ENCODE measurements at regions not wholly inside any gene's neighbourhood (a gene's known extent, or its start where the extent isn't known, plus 50 kb on each side); places are given as distances from the start of the nearest gene placed in this dataset.
"Not testable (repeated sequence)": the region's sequence is repeated elsewhere in the genome, so short reads cannot be mapped to it uniquely, and the experiment has no call there.

DNA sequence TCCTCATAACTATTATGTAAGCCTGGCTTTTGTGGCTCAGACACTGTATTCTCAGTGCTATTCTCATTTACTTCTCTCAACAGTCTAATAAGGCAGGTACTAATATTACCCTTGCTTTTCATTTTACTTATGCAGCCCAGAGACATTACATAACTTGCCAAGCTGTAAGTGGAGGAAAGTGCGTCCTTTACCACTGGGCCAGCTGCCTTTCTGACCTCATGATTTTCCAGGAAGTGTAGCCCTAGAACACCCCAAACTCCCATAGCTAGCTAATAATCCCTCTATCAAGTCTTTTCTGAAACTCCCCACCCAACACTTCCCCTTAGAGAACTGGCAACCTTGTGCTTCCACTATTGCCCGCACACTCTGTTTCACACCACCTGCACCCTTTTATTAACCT, 192.9 kb upstream of the HMHB1 start:
- no peak for FAIRE-seq

DNA sequence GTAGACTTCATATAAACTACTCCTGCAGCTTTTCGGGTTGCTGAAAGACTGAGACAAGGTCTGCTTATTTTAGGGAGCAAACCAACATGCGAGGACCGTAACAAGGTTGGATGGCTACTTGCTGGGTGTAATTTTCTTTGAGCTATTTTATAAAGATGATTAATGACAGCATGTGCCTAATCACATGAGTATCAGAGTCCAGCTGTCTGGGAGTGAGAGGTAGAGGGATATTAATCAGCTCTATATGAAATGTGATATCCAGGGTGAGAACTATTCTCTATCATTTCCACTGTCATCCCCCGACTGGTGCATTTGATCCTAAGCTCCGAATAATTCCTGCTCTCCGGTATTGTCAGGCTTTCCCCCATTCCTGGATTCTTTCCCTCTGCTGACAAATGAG, 193.8 kb upstream of the HMHB1 start:
- FAIRE-seq, result no peak

DNA sequence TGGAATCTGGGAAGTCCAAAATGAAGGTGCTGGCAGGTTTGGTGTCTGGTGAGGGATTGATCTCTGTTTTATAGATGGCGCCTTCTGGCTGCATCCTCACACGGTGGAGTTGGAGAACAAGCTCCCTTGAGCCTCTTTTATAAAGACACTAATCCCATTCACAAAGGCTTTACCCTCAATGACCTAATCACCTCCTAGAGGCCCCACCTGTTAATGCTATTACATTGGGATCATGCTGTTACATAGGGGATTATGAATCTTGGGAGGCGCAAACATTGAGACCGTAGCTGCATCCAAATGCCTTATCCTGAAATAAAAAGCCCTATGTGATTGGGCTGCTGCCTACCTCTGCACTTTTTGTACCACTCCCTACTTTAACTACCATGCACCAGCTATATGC, 197.1 kb upstream of the HMHB1 start:
- FAIRE-seq, result no peak

- FAIRE-seq, result peak; percentile 66
Observed at GRCh38 chr5:143613329-143613728, 198.6 kb upstream of the HMHB1 start.

DNA sequence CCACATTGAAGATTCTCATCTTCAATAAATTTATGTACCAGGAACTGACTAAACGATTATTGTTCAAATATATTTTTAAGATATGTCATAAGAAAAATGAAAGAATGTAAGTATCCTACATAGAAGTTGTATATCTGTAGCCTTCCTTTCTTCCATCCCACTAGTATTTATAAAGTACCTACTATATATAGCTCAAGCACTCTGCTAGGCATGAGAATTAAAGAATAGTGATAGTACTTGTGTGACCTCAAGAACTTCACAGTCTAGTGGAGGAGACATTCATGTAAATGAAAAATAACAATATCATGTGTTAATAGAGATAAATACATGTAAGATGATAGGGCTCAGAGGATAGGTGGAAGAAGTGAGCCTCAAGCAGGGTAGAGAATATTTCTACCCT, 201.0 kb upstream of the HMHB1 start:
- no peak for FAIRE-seq

GRCh38 chr5:143606043-143606752, 202.7 kb upstream of the NR3C1 start:
- FAIRE-seq, result no peak

GRCh38 chr5:143605403-143606005, 202.0 kb upstream of the NR3C1 start:
- FAIRE-seq, result no peak

DNA sequence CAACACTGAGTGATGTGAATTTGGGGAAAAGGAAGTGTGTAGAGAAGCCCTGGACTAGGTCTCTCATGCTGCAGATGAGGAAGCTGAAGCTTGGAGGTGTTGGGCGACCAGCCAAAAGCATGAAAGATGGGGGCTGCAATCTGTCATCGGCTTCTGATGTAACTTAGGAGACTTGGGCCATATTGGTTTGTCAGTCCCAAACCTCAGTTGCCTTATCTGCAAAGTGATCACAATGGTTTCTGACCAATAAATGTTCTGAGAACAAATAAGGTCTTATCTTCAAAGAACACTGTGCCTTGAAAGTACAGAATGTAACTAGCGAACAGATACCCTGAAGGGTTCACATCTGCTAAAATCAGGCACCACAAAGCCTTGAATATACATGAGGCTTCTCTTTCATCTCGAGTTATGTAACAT, 198.4 kb upstream of the NR3C1 start:
- no peak for FAIRE-seq

GRCh38 chr5:143601357-143601756, 197.9 kb upstream of the NR3C1 start:
- FAIRE-seq, result no peak

GRCh38 chr5:143600396-143601075, 197.1 kb upstream of the NR3C1 start:
- no peak for FAIRE-seq

GRCh38 chr5:143599474-143599873, 196.0 kb upstream of the NR3C1 start:
- no peak for FAIRE-seq

DNA sequence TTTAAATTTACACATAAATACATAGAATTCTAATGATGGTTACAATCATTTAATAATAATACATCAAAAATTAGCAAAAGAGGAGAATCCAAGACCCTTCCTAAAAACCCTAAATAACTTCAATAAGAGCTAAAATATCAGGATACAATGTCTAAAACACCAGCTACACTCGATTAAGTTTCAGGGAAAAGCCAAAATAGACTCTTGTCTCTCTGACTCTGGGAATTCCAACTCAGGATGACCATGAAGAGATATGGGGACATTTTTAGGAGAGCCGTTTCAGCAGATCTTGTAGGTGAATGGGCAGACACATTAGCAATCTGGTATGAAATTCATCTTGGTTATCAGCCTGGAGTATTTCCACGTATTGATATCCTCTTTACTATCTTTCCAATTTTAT, 193.3 kb upstream of the NR3C1 start:
- FAIRE-seq, result no peak

DNA sequence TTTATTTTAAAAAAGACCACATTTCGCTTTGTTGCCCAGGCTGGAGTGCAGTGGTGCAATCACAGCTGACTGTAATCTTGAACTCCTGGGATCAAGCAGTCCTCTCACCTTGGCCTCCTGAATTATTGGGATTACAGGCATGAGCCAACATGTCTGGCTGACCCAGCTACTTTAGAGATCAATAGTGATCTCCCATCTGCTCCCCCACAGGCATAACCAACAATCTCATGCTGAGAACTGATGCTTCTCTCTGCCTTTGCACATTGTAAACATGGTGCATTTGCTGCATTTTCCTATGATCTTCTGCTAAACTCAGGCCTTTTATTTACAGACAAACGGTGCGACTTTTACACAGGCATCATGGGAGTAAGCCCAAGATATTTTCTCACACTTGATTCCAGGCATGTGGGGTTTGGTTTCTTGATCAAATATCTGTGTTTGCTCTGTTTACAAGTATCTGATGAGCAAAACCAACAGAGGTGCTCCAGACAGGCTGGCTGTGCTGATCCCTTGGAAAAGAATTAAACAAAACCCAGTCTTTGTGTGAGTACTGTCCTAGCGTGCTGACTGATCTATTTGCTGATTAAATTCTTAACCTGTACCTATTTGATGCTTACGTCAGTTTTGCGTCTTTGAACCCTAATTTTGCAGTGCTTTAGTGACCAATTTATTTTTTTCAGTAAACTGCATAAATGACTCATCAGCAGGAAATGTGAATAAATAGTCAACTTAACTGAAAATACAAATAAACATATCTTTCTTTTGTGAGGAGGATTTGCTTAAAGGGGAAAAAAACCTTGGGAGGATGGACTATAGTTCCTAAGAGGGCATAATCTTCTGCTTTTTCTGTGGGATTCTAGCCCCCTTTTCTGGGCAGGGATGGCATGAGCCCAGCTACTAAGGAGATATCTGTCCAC, 191.7 kb upstream of the NR3C1 start:
- FAIRE-seq, result peak; percentile 90

GRCh38 chr5:143593723-143594122, 190.2 kb upstream of the NR3C1 start:
- FAIRE-seq, result no peak

- FAIRE-seq, result no peak
Observed at GRCh38 chr5:143592648-143593047, 189.2 kb upstream of the NR3C1 start.

DNA sequence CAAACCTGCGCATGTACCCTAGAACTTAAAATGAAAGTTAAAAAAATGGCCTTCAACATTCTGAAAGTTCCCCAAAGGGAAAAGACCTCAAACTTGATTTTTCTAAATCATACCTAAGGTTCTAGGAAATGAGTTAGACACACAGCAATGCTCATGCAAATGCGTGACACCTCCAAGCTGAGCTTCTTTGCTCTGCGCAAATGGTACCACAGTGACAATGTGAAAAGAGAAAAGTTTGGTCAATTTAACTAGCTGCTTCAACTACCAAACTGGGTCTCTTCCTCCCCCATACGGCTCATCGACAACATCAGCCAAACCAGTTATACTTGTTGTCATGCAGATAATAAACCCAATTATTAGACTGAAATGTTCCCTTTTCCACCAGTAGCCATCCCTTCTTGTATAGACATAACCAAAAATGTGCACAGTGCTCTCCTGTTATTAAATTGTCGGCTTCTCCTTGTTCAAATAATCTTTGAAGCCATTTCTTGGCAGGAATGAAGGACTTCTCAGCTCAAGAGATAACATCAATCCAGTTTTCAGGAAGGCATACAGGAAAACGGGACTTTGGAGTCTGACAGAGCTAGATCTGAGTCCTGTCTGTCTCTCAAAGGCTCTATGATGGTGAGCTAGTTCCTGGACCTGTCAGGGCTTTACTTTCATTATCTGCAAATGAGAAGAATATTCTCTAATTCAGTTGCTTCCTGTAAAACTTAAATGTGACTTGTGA, 185.6 kb upstream of the NR3C1 start:
- no peak for FAIRE-seq

- not testable (repeated sequence) for FAIRE-seq
Observed at GRCh38 chr5:143588121-143588520, 184.6 kb upstream of the NR3C1 start.

DNA sequence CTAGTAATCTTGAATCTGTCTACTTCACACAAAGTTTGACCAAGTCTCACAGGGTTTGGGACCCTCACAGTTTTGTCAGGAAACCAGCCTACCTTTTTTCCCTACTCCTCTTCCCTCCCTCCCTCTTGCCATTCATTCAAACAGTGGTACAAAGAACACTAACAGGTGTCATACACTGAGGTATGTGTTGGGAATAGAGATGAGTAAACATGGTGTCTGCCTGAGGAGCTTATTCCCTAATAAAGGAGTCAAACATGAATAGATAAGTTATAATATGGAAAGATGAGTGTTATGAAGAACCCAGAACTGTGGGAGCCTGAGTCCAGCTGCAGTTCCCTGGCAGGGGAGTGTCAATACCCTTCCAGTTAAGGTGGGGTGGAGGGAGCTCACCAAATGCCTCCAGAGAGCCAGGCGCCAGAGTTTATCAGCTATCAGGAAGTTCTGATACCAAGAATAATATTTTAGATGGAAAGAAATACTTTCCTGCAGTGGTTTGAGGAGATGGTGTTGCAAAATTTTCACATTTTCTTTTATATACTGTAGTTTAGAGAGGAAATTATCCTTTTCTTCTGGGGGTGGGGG, 183.4 kb upstream of the NR3C1 start:
- FAIRE-seq, result no peak

DNA sequence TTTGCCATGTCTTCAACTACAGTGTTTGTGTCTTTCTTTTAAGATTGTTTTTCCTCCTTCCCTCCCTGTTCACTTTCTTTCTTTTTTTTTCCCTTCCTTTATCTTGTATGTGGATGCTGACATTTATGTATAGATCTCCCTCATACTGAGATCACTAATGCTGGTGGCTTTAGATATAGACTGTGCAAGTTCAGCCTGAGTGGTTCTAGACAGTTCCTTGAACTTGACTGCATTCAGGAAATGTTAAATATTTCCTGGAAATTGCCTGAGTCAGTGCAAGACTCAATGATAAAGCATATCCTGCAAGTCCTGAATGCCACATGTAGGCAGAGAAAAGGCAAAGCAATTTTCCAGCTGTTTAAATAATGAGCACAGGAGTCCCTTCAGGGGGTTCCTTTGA, 182.5 kb upstream of the NR3C1 start:
- FAIRE-seq, result no peak

GRCh38 chr5:143583409-143583808, 179.9 kb upstream of the NR3C1 start:
- no peak for FAIRE-seq

DNA sequence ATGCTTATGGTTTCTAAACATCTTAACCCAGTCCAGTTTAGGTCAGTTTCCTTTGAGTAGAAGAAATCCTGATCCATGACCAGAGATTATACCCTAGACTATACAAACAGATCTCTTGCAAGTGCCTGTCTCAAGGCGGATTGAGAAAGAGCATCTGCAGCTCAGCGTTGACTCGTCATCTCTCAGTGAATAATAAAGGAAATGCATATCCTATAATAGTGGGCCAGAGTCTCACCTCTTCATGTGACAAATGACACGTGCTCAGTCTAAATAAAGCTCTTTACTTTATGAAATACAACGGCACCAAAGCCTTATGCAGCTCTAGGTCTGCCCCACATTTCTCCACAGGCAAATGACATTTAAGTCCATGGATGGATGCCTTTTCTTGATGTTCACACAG, 179.4 kb upstream of the NR3C1 start:
- FAIRE-seq, result no peak

DNA sequence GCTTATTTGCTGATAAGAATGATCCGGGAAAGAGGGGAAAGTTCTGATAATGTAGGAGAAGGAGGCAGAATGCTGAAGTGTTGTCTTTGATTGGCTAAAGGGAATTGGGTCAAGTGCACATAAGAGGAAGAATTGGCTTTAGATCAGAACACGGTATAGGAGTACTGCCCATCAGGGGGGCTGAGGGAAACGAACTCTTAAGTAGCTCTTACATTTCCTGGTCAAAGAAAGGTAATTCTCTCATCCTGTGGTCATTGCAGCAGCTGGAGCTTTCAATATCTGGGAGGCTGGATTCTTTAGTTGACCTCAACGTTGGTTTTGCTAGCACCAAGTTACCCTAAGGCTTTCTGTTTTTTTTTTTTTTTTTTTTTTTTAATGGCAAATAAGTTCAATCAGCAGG, 178.7 kb upstream of the NR3C1 start:
- FAIRE-seq, result no peak
